GM18867 (cell line): ENCODE measurements at regions not wholly inside any gene's neighbourhood (a gene's known extent, or its start where the extent isn't known, plus 50 kb on each side); places are given as distances from the start of the nearest gene placed in this dataset.
"Not testable (repeated sequence)": the region's sequence is repeated elsewhere in the genome, so short reads cannot be mapped to it uniquely, and the experiment has no call there.

Source experiments
- ATAC-seq: cut with Tn5 transposase; IDR thresholded peaks from one replicate; pipeline ENCODE4 v1.9.1; 2021; ENCODE audit warnings: mild to moderate bottlenecking, moderate library complexity; ENCODE audit not compliant: unreplicated experiment

- no peak for ATAC-seq
Observed at GRCh38 chr7:83832009-83832408, 183.1 kb upstream of the SEMA3E start.

- ATAC-seq: no peak
Observed at GRCh38 chr7:83827036-83827435, 178.1 kb upstream of the SEMA3E start.

- no peak for ATAC-seq
Observed at GRCh38 chr7:83824214-83824613, 175.3 kb upstream of the SEMA3E start.

GRCh38 chr7:83821866-83822265, 172.9 kb upstream of the SEMA3E start:
- no peak for ATAC-seq

- no peak for ATAC-seq
Observed at GRCh38 chr7:83820641-83821040, 171.7 kb upstream of the SEMA3E start.

- ATAC-seq: no peak
Observed at GRCh38 chr7:83819911-83820310, 171.0 kb upstream of the SEMA3E start.

- ATAC-seq: no peak
Observed at GRCh38 chr7:83814480-83814879, 165.5 kb upstream of the SEMA3E start.

GRCh38 chr7:83812563-83812962, 163.6 kb upstream of the SEMA3E start:
- not testable (repeated sequence) for ATAC-seq

- no peak for ATAC-seq
Observed at GRCh38 chr7:83808982-83809381, 160.0 kb upstream of the SEMA3E start.

- no peak for ATAC-seq
Observed at GRCh38 chr7:83807774-83808173, 158.8 kb upstream of the SEMA3E start.

- no peak for ATAC-seq
Observed at GRCh38 chr7:83806538-83806937, 157.6 kb upstream of the SEMA3E start.

GRCh38 chr7:83799333-83799732, 150.4 kb upstream of the SEMA3E start:
- no peak for ATAC-seq

GRCh38 chr7:83798489-83798888, 149.6 kb upstream of the SEMA3E start:
- ATAC-seq: peak; percentile 69

GRCh38 chr7:83796760-83797159, 147.8 kb upstream of the SEMA3E start:
- peak; percentile 46 for ATAC-seq

- ATAC-seq: no peak
Observed at GRCh38 chr7:83794829-83795228, 145.9 kb upstream of the SEMA3E start.

- no peak for ATAC-seq
Observed at GRCh38 chr7:83793558-83793957, 144.6 kb upstream of the SEMA3E start.

GRCh38 chr7:83791737-83792136, 142.8 kb upstream of the SEMA3E start:
- ATAC-seq: no peak

- no peak for ATAC-seq
Observed at GRCh38 chr7:83786858-83787257, 137.9 kb upstream of the SEMA3E start.

GRCh38 chr7:83782628-83783027, 133.7 kb upstream of the SEMA3E start:
- ATAC-seq: no peak

GRCh38 chr7:83778073-83778443, 129.1 kb upstream of the SEMA3E start:
- ATAC-seq: no peak

- no peak for ATAC-seq
Observed at GRCh38 chr7:83777406-83778072, 128.6 kb upstream of the SEMA3E start.

- ATAC-seq: no peak
Observed at GRCh38 chr7:83769407-83769806, 120.5 kb upstream of the SEMA3E start.

GRCh38 chr7:83751217-83751616, 102.3 kb upstream of the SEMA3E start:
- ATAC-seq: no peak
